ENCODE measurements at regions not wholly inside any gene's neighbourhood (a gene's known extent, or its start where the extent isn't known, plus 50 kb on each side); places are given as distances from the start of the nearest gene placed in this dataset.

- no peak overlapping the region for H3K27ac ChIP-seq (ENCODE audit: low read depth, low read length)
- WGBS (ENCODE audit: insufficient coverage), result no CpG with 5 or more reads among the region's 3 CpGs
- no peaks in the 10 kb centered on the region for H3K4me1 ChIP-seq (ENCODE audit: control insufficient read depth, insufficient read depth, low read length)
These were observed 174.0 kb upstream of the SLC8A1 start for GRCh38 chr2:40625849-40626248.

GRCh38 chr2:40628556-40628955 lies 176.7 kb upstream of the SLC8A1 start:
- Histone ChIP-seq H3K4me3 (ENCODE audit: low read depth, low read length) (no peak overlapping the region), H3K4me1 (ENCODE audit: control insufficient read depth, insufficient read depth, low read length) (no peaks in the 10 kb centered on the region), H3K27ac (ENCODE audit: low read depth, low read length) (no peak overlapping the region), H3K27me3 (ENCODE audit: control insufficient read depth, insufficient read depth, low read length) (no peaks in the 10 kb centered on the region), H3K9me3 (ENCODE audit: control insufficient read depth, insufficient read depth, low read length) (no peaks in the 10 kb centered on the region), H3K36me3 (ENCODE audit: control insufficient read depth, insufficient read depth, low read length) (no peaks in the 10 kb centered on the region)
- WGBS (ENCODE audit: insufficient coverage), result no CpG with 5 or more reads among the region's 3 CpGs
- no peak for DNase-seq (ENCODE audit: low read depth in 4 of 6, low spot score in 6 of 6)

More at GRCh38 chr2:40625849-40626248, 174.0 kb upstream of the SLC8A1 start:
- no peak for DNase-seq (ENCODE audit: low read depth in 4 of 6, low spot score in 6 of 6)
- Histone ChIP-seq H3K36me3 (ENCODE audit: control insufficient read depth, insufficient read depth, low read length) (no peaks in the 10 kb centered on the region), H3K9me3 (ENCODE audit: control insufficient read depth, insufficient read depth, low read length) (no peaks in the 10 kb centered on the region), H3K27me3 (ENCODE audit: control insufficient read depth, insufficient read depth, low read length) (no peaks in the 10 kb centered on the region), H3K4me3 (ENCODE audit: low read depth, low read length) (no peak overlapping the region)

- WGBS (ENCODE audit: insufficient coverage), result 80% methylated on average over 1 of the region's 4 CpGs
- DNase-seq (ENCODE audit: low read depth in 4 of 6, low spot score in 6 of 6), result peak in 1 of 6 donors; percentile 13
These were observed 178.0 kb upstream of the SLC8A1 start for GRCh38 chr2:40629768-40630434.

GRCh38 chr2:40639320-40639719 lies 187.4 kb upstream of the SLC8A1 start:
- Histone ChIP-seq H3K27ac (ENCODE audit: low read depth, low read length) (no peak overlapping the region), H3K27me3 (ENCODE audit: control insufficient read depth, insufficient read depth, low read length) (no peaks in the 10 kb centered on the region), H3K9me3 (ENCODE audit: control insufficient read depth, insufficient read depth, low read length) (no peaks in the 10 kb centered on the region), H3K36me3 (ENCODE audit: control insufficient read depth, insufficient read depth, low read length) (no peaks in the 10 kb centered on the region), H3K4me1 (ENCODE audit: control insufficient read depth, insufficient read depth, low read length) (no peaks in the 10 kb centered on the region), H3K4me3 (ENCODE audit: low read depth, low read length) (no peak overlapping the region)
- WGBS (ENCODE audit: insufficient coverage), result 17% methylated on average over 1 of the region's 4 CpGs
- peak in 3 of 6 donors; percentile 9 to 54 (median 12) for DNase-seq (ENCODE audit: low read depth in 4 of 6, low spot score in 6 of 6)

More at GRCh38 chr2:40629768-40630434, 178.0 kb upstream of the SLC8A1 start:
- Histone ChIP-seq H3K27ac (ENCODE audit: low read depth, low read length) (no peak overlapping the region), H3K4me1 (ENCODE audit: control insufficient read depth, insufficient read depth, low read length) (no peaks in the 10 kb centered on the region), H3K4me3 (ENCODE audit: low read depth, low read length) (no peak overlapping the region), H3K36me3 (ENCODE audit: control insufficient read depth, insufficient read depth, low read length) (no peaks in the 10 kb centered on the region), H3K9me3 (ENCODE audit: control insufficient read depth, insufficient read depth, low read length) (no peaks in the 10 kb centered on the region), H3K27me3 (ENCODE audit: control insufficient read depth, insufficient read depth, low read length) (no peaks in the 10 kb centered on the region)

- Histone ChIP-seq H3K27me3 (ENCODE audit: control insufficient read depth, insufficient read depth, low read length) (no peaks in the 10 kb centered on the region), H3K9me3 (ENCODE audit: control insufficient read depth, insufficient read depth, low read length) (no peaks in the 10 kb centered on the region), H3K4me3 (ENCODE audit: low read depth, low read length) (no peak overlapping the region), H3K36me3 (ENCODE audit: control insufficient read depth, insufficient read depth, low read length) (no peaks in the 10 kb centered on the region), H3K27ac (ENCODE audit: low read depth, low read length) (no peak overlapping the region), H3K4me1 (ENCODE audit: control insufficient read depth, insufficient read depth, low read length) (no peaks in the 10 kb centered on the region)
- 80% methylated on average over 1 of the region's 1 CpG for WGBS (ENCODE audit: insufficient coverage)
- peak in 1 of 6 donors; percentile 70 for DNase-seq (ENCODE audit: low read depth in 4 of 6, low spot score in 6 of 6)
These were observed 190.3 kb upstream of the SLC8A1 start for GRCh38 chr2:40642237-40642636.

GRCh38 chr2:40642726-40643125 lies 190.8 kb upstream of the SLC8A1 start:
- H3K27me3 ChIP-seq (ENCODE audit: control insufficient read depth, insufficient read depth, low read length), result no peaks in the 10 kb centered on the region
- H3K4me1 ChIP-seq (ENCODE audit: control insufficient read depth, insufficient read depth, low read length), result no peaks in the 10 kb centered on the region
- no peaks in the 10 kb centered on the region for H3K9me3 ChIP-seq (ENCODE audit: control insufficient read depth, insufficient read depth, low read length)
- 100% methylated on average over 1 of the region's 2 CpGs for WGBS (ENCODE audit: insufficient coverage)
- H3K27ac ChIP-seq (ENCODE audit: low read depth, low read length), result no peak overlapping the region
- no peak overlapping the region for H3K4me3 ChIP-seq (ENCODE audit: low read depth, low read length)
- no peaks in the 10 kb centered on the region for H3K36me3 ChIP-seq (ENCODE audit: control insufficient read depth, insufficient read depth, low read length)
- no peak for DNase-seq (ENCODE audit: low read depth in 4 of 6, low spot score in 6 of 6)

- no peaks in the 10 kb centered on the region for H3K4me1 ChIP-seq (ENCODE audit: control insufficient read depth, insufficient read depth, low read length)
- no peaks in the 10 kb centered on the region for H3K9me3 ChIP-seq (ENCODE audit: control insufficient read depth, insufficient read depth, low read length)
- no peaks in the 10 kb centered on the region for H3K27me3 ChIP-seq (ENCODE audit: control insufficient read depth, insufficient read depth, low read length)
- no peak for DNase-seq (ENCODE audit: low read depth in 4 of 6, low spot score in 6 of 6)
- no CpG with 5 or more reads among the region's 2 CpGs for WGBS (ENCODE audit: insufficient coverage)
- no peak overlapping the region for H3K27ac ChIP-seq (ENCODE audit: low read depth, low read length)
- H3K36me3 ChIP-seq (ENCODE audit: control insufficient read depth, insufficient read depth, low read length), result no peaks in the 10 kb centered on the region
- no peak overlapping the region for H3K4me3 ChIP-seq (ENCODE audit: low read depth, low read length)
These were observed 194.8 kb upstream of the SLC8A1 start for GRCh38 chr2:40646642-40647041.

GRCh38 chr2:40652155-40652554 lies 200.3 kb upstream of the SLC8A1 start:
- no peaks in the 10 kb centered on the region for H3K27me3 ChIP-seq (ENCODE audit: control insufficient read depth, insufficient read depth, low read length)
- no peak overlapping the region for H3K27ac ChIP-seq (ENCODE audit: low read depth, low read length)
- H3K4me1 ChIP-seq (ENCODE audit: control insufficient read depth, insufficient read depth, low read length), result no peaks in the 10 kb centered on the region
- H3K9me3 ChIP-seq (ENCODE audit: control insufficient read depth, insufficient read depth, low read length), result no peaks in the 10 kb centered on the region
- no peaks in the 10 kb centered on the region for H3K36me3 ChIP-seq (ENCODE audit: control insufficient read depth, insufficient read depth, low read length)
- H3K4me3 ChIP-seq (ENCODE audit: low read depth, low read length), result no peak overlapping the region
- no peak for DNase-seq (ENCODE audit: low read depth in 4 of 6, low spot score in 6 of 6)
- no CpG with 5 or more reads among the region's 5 CpGs for WGBS (ENCODE audit: insufficient coverage)

GRCh38 chr2:40653829-40654228 lies 201.9 kb upstream of the SLC8A1 start:
- Histone ChIP-seq H3K27ac (ENCODE audit: low read depth, low read length) (no peak overlapping the region), H3K4me3 (ENCODE audit: low read depth, low read length) (no peak overlapping the region), H3K27me3 (ENCODE audit: control insufficient read depth, insufficient read depth, low read length) (no peaks in the 10 kb centered on the region), H3K9me3 (ENCODE audit: control insufficient read depth, insufficient read depth, low read length) (no peaks in the 10 kb centered on the region), H3K36me3 (ENCODE audit: control insufficient read depth, insufficient read depth, low read length) (no peaks in the 10 kb centered on the region), H3K4me1 (ENCODE audit: control insufficient read depth, insufficient read depth, low read length) (no peaks in the 10 kb centered on the region)
- DNase-seq (ENCODE audit: low read depth in 4 of 6, low spot score in 6 of 6), result no peak
- WGBS (ENCODE audit: insufficient coverage), result 100% methylated on average over 1 of the region's 3 CpGs

- no peaks in the 10 kb centered on the region for H3K4me1 ChIP-seq (ENCODE audit: control insufficient read depth, insufficient read depth, low read length)
- DNase-seq (ENCODE audit: low read depth in 4 of 6, low spot score in 6 of 6), result no peak
- H3K9me3 ChIP-seq (ENCODE audit: control insufficient read depth, insufficient read depth, low read length), result no peaks in the 10 kb centered on the region
- H3K27ac ChIP-seq (ENCODE audit: low read depth, low read length), result no peak overlapping the region
- WGBS (ENCODE audit: insufficient coverage), result no CpG with 5 or more reads among the region's 1 CpG
- no peaks in the 10 kb centered on the region for H3K36me3 ChIP-seq (ENCODE audit: control insufficient read depth, insufficient read depth, low read length)
- no peak overlapping the region for H3K4me3 ChIP-seq (ENCODE audit: low read depth, low read length)
- H3K27me3 ChIP-seq (ENCODE audit: control insufficient read depth, insufficient read depth, low read length), result no peaks in the 10 kb centered on the region
These were observed 202.5 kb upstream of the SLC8A1 start for GRCh38 chr2:40654346-40654745.

Measured in spinal cord (tissue), 9 donors.